ENCODE measurements at regions not wholly inside any gene's neighbourhood (a gene's known extent, or its start where the extent isn't known, plus 50 kb on each side); places are given as distances from the start of the nearest gene placed in this dataset.
"Not testable (repeated sequence)": the region's sequence is repeated elsewhere in the genome, so short reads cannot be mapped to it uniquely, and the experiment has no call there.

GRCh38 chr6:55108134-55109130 is 65.9 kb upstream of the HCRTR2 start:
- TF ChIP-seq EZH2 (optimal IDR thresholded peaks at IDR 0.05; ENCODE audit: low read depth, low read length), result no peak
- no peak overlapping the region for H3K4me3 ChIP-seq (ENCODE audit: low read length)

DNA sequence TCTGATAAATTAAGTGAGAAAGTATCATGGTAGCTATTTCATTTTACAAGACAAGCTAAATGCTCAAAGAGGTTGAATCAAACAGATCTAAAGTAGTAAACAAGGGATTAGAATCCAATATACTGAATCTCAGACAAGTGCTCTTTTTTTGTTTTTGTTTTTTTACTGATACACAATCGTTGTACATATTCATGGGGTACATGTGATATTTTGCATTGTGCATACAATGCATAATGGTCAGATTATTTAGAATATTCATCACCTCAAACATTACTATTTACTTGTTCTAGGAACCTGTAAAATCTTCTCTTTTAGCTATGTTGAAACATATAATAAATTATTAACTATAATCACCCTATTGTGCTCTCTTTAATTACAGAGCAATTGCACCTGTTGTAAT is 57.0 kb upstream of the HCRTR2 start:
- Histone ChIP-seq H3K9me3 (replicated peaks; ENCODE audit: insufficient read depth, low read length) (no peaks in the 10 kb centered on the region), H2AFZ (ENCODE audit: low read length) (no peak overlapping the region), H3K9ac (ENCODE audit: low read length) (no peak overlapping the region), H3K27ac (ENCODE audit: low read length) (no peak overlapping the region), H3F3A (ENCODE audit: insufficient read depth, low read length) (no peaks in the 10 kb centered on the region), H3K4me3 (ENCODE audit: low read length) (no peak overlapping the region), H3K79me2 (ENCODE audit: low read length) (no peaks in the 10 kb centered on the region), H4K20me1 (ENCODE audit: insufficient read depth, low read length) (no peaks in the 10 kb centered on the region), H3K36me3 (replicated peaks; ENCODE audit: insufficient read depth, low read length) (no peaks in the 10 kb centered on the region), H3K4me2 (ENCODE audit: low read depth, low read length) (no peak overlapping the region), H3K27me3 (replicated peaks; ENCODE audit: insufficient read depth, low read length) (no peaks in the 10 kb centered on the region), H3K4me1 (ENCODE audit: low read length) (no peaks in the 10 kb centered on the region), H3K9me2 (replicated peaks; ENCODE audit: insufficient read depth, low read length) (no peaks in the 10 kb centered on the region)
- TF ChIP-seq, protein P1, sequence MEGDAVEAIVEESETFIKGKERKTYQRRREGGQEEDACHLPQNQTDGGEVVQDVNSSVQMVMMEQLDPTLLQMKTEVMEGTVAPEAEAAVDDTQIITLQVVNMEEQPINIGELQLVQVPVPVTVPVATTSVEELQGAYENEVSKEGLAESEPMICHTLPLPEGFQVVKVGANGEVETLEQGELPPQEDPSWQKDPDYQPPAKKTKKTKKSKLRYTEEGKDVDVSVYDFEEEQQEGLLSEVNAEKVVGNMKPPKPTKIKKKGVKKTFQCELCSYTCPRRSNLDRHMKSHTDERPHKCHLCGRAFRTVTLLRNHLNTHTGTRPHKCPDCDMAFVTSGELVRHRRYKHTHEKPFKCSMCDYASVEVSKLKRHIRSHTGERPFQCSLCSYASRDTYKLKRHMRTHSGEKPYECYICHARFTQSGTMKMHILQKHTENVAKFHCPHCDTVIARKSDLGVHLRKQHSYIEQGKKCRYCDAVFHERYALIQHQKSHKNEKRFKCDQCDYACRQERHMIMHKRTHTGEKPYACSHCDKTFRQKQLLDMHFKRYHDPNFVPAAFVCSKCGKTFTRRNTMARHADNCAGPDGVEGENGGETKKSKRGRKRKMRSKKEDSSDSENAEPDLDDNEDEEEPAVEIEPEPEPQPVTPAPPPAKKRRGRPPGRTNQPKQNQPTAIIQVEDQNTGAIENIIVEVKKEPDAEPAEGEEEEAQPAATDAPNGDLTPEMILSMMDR (IDR thresholded peaks at IDR 0.05; ENCODE audit: low read length), result no peak
- no peak for TF ChIP-seq EZH2 (optimal IDR thresholded peaks at IDR 0.05; ENCODE audit: low read depth, low read length)
- no peak for TF ChIP-seq EZH2phosphoT487 (IDR thresholded peaks at IDR 0.05; ENCODE audit: low read length)
- DNase-seq, result no peak

More at GRCh38 chr6:55108134-55109130, 65.9 kb upstream of the HCRTR2 start:
- Histone ChIP-seq H2AFZ (ENCODE audit: low read length) (no peak overlapping the region), H4K20me1 (ENCODE audit: insufficient read depth, low read length) (no peaks in the 10 kb centered on the region), H3K4me2 (ENCODE audit: low read depth, low read length) (no peak overlapping the region), H3F3A (ENCODE audit: insufficient read depth, low read length) (no peaks in the 10 kb centered on the region), H3K4me1 (ENCODE audit: low read length) (no peaks in the 10 kb centered on the region), H3K27ac (ENCODE audit: low read length) (no peak overlapping the region), H3K27me3 (replicated peaks; ENCODE audit: insufficient read depth, low read length) (no peaks in the 10 kb centered on the region), H3K79me2 (ENCODE audit: low read length) (no peaks in the 10 kb centered on the region), H3K9me2 (replicated peaks; ENCODE audit: insufficient read depth, low read length) (no peaks in the 10 kb centered on the region), H3K9me3 (replicated peaks; ENCODE audit: insufficient read depth, low read length) (no peaks in the 10 kb centered on the region), H3K36me3 (replicated peaks; ENCODE audit: insufficient read depth, low read length) (no peaks in the 10 kb centered on the region), H3K9ac (ENCODE audit: low read length) (no peak overlapping the region)
- no peak for DNase-seq

DNA sequence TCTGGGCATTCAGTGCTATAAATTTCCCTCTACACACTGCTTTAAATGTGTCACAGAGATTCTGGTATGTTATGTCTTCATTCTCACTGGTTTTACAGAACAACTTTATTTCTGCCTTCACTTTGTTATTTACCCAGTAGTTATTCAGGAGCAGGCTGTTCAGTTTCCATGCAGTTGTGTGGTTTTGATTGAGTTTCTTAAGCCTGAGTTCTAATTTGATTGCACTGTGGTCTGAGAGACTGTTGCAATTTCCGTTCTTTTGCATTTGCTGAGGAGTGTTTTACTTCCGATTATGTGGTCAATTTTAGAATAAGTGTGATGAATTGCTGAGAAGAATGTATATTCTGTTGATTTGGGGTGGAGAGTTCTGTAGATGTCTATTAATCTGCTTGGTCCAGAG is 50.1 kb upstream of the HCRTR2 start:
- peak; percentile 11 for DNase-seq
- not testable (repeated sequence) for H3K4me1 ChIP-seq (ENCODE audit: low read length); H3K79me2 ChIP-seq (ENCODE audit: low read length); H3K9ac ChIP-seq (ENCODE audit: low read length); H3K9me3 ChIP-seq (replicated peaks; ENCODE audit: insufficient read depth, low read length); H3K4me2 ChIP-seq (ENCODE audit: low read depth, low read length); H2AFZ ChIP-seq (ENCODE audit: low read length); H3K9me2 ChIP-seq (replicated peaks; ENCODE audit: insufficient read depth, low read length); H3K27ac ChIP-seq (ENCODE audit: low read length); H3K36me3 ChIP-seq (replicated peaks; ENCODE audit: insufficient read depth, low read length); H3K27me3 ChIP-seq (replicated peaks; ENCODE audit: insufficient read depth, low read length); H3K4me3 ChIP-seq (ENCODE audit: low read length); H4K20me1 ChIP-seq (ENCODE audit: insufficient read depth, low read length); H3F3A ChIP-seq (ENCODE audit: insufficient read depth, low read length)
